T-helper 1 cell treated with Interleukin-12 subunit alpha and Interleukin-12 subunit beta and Interleukin-4 antibody, amounts not matched to agents 30 μg/mL and 1 μg/mL, for 36 hours (primary cell): ENCODE measurements at regions not wholly inside any gene's neighbourhood (a gene's known extent, or its start where the extent isn't known, plus 50 kb on each side); places are given as distances from the start of the nearest gene placed in this dataset.

ENCODE experiments used
- H3K27ac Mint-ChIP-seq: one replicate; pipeline ENCODE4 v1.8.0; 2021; ENCODE audit warnings: mild to moderate bottlenecking, mixed read lengths
- H3K27me3 Mint-ChIP-seq: one replicate; pipeline ENCODE4 v1.8.0; 2021; ENCODE audit warnings: low read depth, mixed read lengths
- H3K36me3 Mint-ChIP-seq: one replicate; pipeline ENCODE4 v1.8.0; 2021; ENCODE audit warnings: low read depth, mixed read lengths
- H3K4me1 Mint-ChIP-seq: one replicate; pipeline ENCODE4 v1.8.0; 2021; ENCODE audit warnings: low read depth, mixed read lengths
- H3K4me3 Mint-ChIP-seq: one replicate; pipeline ENCODE4 v1.8.0; 2021; ENCODE audit warnings: mild to moderate bottlenecking, moderate library complexity, mixed read lengths
- H3K9me3 Mint-ChIP-seq: one replicate; pipeline ENCODE4 v1.8.0; 2021; ENCODE audit warnings: mixed read lengths

GRCh38 chr5:68088302-68088701 lies 127.3 kb upstream of the PIK3R1 start:
- H3K36me3 Mint-ChIP-seq: no peaks in the 10 kb centered on the region
- H3K4me3 Mint-ChIP-seq: no peak overlapping the region
- peaks cover 4% of the 10 kb centered on the region for H3K9me3 Mint-ChIP-seq
- H3K27me3 Mint-ChIP-seq: no peaks in the 10 kb centered on the region
- H3K27ac Mint-ChIP-seq: no peak overlapping the region
- no peaks in the 10 kb centered on the region for H3K4me1 Mint-ChIP-seq

DNA sequence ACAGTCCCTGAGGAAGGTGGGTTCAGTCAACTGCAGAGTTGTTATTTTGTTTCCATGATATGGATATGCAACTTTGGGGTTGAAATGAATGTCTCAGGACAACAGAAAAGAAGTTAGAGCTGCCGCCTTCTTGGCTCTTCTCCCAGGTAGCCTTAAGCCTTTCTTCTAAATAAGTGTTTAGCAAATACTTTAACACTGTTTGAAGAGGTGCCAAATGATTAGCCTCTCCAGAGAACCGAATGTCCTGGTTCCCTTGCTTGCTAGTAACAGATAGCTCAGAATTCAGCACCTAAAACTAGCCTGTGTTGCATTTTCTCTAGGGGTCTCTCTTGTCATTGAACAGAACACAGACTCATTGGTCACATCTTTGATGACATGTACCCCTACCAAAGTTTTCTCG lies 127.7 kb upstream of the PIK3R1 start:
- Mint-ChIP-seq H3K27ac (no peak overlapping the region), H3K9me3 (peaks cover 4% of the 10 kb centered on the region), H3K27me3 (no peaks in the 10 kb centered on the region), H3K4me3 (no peak overlapping the region), H3K36me3 (no peaks in the 10 kb centered on the region), H3K4me1 (no peaks in the 10 kb centered on the region)

- no peaks in the 10 kb centered on the region for H3K4me1 Mint-ChIP-seq
- H3K4me3 Mint-ChIP-seq: no peak overlapping the region
- H3K27me3 Mint-ChIP-seq: no peaks in the 10 kb centered on the region
- no peak overlapping the region for H3K27ac Mint-ChIP-seq
- no peaks in the 10 kb centered on the region for H3K36me3 Mint-ChIP-seq
- H3K9me3 Mint-ChIP-seq: peaks cover 4% of the 10 kb centered on the region
Measured at GRCh38 chr5:68086857-68087256, 128.7 kb upstream of the PIK3R1 start.

- Mint-ChIP-seq H3K4me1 (no peaks in the 10 kb centered on the region), H3K27ac (no peak overlapping the region), H3K4me3 (no peak overlapping the region), H3K36me3 (no peaks in the 10 kb centered on the region), H3K9me3 (peaks cover 4% of the 10 kb centered on the region), H3K27me3 (no peaks in the 10 kb centered on the region)
Measured at GRCh38 chr5:68086439-68086838, 129.1 kb upstream of the PIK3R1 start.

- Mint-ChIP-seq H3K36me3 (no peaks in the 10 kb centered on the region), H3K27ac (no peak overlapping the region), H3K9me3 (no peaks in the 10 kb centered on the region), H3K4me3 (no peak overlapping the region), H3K27me3 (no peaks in the 10 kb centered on the region), H3K4me1 (no peaks in the 10 kb centered on the region)
Measured at GRCh38 chr5:68084396-68084795, 131.2 kb upstream of the PIK3R1 start.

DNA sequence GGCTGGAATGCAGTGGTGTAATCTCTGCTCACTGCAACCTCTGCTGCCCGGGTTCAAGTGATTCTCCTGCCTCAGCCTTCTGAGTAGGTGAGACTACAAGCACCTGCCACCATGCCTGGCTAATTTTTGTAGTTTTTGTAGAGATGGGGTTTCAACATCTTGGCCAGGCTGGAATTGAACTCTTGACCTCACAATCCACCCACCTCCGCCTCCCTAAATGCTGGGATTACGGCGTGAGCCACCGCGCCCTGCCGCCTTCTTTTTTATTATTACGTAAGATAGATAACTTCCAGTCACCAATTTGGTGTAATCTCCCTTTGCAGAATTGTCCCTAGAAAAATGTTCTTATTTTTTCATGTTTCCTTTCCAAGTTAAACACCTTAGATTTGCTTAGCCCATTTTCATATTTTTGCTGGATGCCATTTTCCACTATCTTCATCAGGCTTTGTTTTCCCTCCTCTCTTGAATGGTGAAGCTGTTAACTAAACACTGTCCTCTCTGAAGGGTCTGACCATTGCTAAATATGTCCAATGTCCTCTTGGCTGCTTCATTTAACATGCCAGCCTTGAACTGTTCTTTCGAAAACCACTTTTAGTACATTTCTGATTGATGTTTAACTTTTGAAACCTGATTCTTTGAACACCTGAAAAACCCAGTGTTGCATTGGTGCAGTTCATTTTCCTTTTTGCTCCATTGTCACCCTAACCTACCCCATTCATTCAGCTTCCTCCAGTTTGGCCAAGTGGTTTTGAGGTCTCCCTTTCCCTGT lies 135.1 kb upstream of the PIK3R1 start:
- Mint-ChIP-seq H3K27ac (no peak overlapping the region), H3K4me3 (no peak overlapping the region), H3K36me3 (no peaks in the 10 kb centered on the region), H3K27me3 (no peaks in the 10 kb centered on the region), H3K9me3 (no peaks in the 10 kb centered on the region), H3K4me1 (no peaks in the 10 kb centered on the region)

DNA sequence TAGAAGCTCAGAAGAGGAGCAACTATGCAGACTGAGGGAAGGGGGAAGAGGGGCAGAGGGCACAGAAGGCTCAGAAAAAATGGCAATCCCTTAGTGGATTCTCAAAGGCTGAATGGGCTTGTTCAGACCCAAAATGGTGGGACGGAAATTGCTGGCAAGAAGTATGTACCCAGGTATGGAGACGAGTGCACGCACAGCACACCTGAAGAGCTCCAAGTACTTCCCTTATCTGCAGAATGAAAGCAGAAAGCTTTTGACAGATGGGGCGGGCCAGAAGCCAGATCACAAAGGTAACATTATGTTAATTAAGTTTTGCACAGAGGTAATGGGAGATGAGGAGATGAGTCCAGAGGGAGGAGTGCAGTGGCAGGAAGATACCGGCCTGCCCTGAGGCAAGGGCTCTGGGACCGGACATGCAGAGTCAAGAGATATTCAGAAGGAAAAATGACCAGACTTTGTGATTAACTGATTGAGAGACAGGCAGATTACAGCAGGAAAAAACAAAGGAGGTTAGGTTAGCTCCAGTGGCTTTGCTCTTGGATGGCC lies 138.1 kb upstream of the PIK3R1 start:
- Mint-ChIP-seq H3K27me3 (no peaks in the 10 kb centered on the region), H3K4me3 (no peak overlapping the region), H3K9me3 (no peaks in the 10 kb centered on the region), H3K4me1 (no peaks in the 10 kb centered on the region), H3K36me3 (no peaks in the 10 kb centered on the region), H3K27ac (no peak overlapping the region)

DNA sequence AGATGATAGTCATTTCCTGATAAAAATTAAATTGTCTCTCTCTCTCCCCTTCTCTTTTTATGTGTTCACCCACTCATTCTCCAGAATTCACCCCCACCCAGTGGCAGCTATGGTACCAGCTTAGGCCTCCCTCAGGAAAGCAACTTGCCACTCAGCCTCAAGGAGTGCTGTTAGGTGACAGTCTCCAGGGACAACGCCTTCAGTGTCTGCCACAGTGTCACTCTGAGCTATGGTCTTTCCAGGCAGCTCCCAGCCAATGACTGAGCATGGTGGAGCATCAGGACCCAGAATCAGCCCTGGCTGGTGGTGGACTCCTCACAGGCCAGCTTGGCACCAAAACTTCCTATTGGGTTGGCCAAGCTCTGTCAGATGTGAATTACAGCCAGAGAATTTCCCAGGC lies 140.9 kb upstream of the PIK3R1 start:
- H3K9me3 Mint-ChIP-seq: peaks cover 3% of the 10 kb centered on the region
- H3K4me1 Mint-ChIP-seq: no peaks in the 10 kb centered on the region
- no peak overlapping the region for H3K27ac Mint-ChIP-seq
- H3K27me3 Mint-ChIP-seq: no peaks in the 10 kb centered on the region
- H3K4me3 Mint-ChIP-seq: no peak overlapping the region
- H3K36me3 Mint-ChIP-seq: no peaks in the 10 kb centered on the region

- Mint-ChIP-seq H3K4me1 (no peaks in the 10 kb centered on the region), H3K36me3 (no peaks in the 10 kb centered on the region), H3K9me3 (peaks cover 3% of the 10 kb centered on the region), H3K27ac (no peak overlapping the region), H3K4me3 (no peak overlapping the region), H3K27me3 (no peaks in the 10 kb centered on the region)
Measured at GRCh38 chr5:68074048-68074632, 141.4 kb upstream of the PIK3R1 start.

DNA sequence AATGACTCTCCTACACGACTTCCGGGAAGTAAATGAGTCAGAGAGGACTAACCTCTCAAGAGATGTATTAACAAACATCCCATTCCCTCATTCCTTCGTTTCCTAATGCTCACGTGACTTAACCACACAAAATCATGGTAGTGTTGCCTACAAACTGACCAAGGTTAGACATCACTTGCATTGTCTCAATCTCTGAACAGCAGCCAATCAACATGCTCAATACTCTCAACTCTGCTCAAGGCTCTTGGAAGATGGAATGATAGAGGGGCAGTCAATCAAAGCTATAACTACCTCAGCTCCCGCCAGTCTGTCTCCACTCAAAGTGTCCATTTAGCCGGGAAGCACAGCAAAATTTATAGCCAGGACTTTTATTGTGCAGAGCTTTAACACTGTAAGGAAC lies 143.8 kb upstream of the PIK3R1 start:
- Mint-ChIP-seq H3K27me3 (no peaks in the 10 kb centered on the region), H3K27ac (no peak overlapping the region), H3K4me1 (no peaks in the 10 kb centered on the region), H3K9me3 (peaks cover 3% of the 10 kb centered on the region), H3K36me3 (no peaks in the 10 kb centered on the region), H3K4me3 (no peak overlapping the region)

GRCh38 chr5:68071282-68071632 lies 144.3 kb upstream of the PIK3R1 start:
- H3K27ac Mint-ChIP-seq: no peak overlapping the region
- H3K4me1 Mint-ChIP-seq: no peaks in the 10 kb centered on the region
- H3K4me3 Mint-ChIP-seq: no peak overlapping the region
- H3K9me3 Mint-ChIP-seq: peaks cover 3% of the 10 kb centered on the region
- H3K27me3 Mint-ChIP-seq: no peaks in the 10 kb centered on the region
- no peaks in the 10 kb centered on the region for H3K36me3 Mint-ChIP-seq

- H3K4me1 Mint-ChIP-seq: no peaks in the 10 kb centered on the region
- no peak overlapping the region for H3K27ac Mint-ChIP-seq
- H3K9me3 Mint-ChIP-seq: peaks cover 3% of the 10 kb centered on the region
- H3K4me3 Mint-ChIP-seq: no peak overlapping the region
- H3K36me3 Mint-ChIP-seq: no peaks in the 10 kb centered on the region
- no peaks in the 10 kb centered on the region for H3K27me3 Mint-ChIP-seq
Measured at GRCh38 chr5:68070591-68071281, 144.8 kb upstream of the PIK3R1 start.

GRCh38 chr5:68067976-68068603 lies 147.5 kb upstream of the PIK3R1 start:
- H3K4me1 Mint-ChIP-seq: no peaks in the 10 kb centered on the region
- H3K9me3 Mint-ChIP-seq: peaks cover 3% of the 10 kb centered on the region

DNA sequence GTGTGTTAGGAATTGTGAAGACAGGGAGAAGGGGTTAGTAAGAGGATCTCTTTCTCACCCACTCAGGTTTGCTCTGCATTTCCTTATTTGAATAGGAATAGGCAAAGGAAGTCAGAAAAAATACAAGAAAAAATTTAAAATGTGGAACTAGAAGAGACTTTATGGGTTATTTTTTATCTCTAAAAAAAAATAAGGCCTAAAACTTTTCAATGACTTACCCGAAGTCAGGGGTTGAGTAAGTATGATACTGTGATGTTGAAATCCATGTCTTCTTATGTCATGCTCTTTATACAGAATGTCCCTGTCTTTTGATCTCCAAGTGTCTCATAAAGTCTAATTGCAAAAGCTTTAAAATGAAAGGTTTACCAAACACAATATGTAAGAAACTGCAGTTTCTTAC lies 148.3 kb upstream of the PIK3R1 start:
- no peak overlapping the region for H3K27ac Mint-ChIP-seq

More at GRCh38 chr5:68067976-68068603, 147.5 kb upstream of the PIK3R1 start:
- Mint-ChIP-seq H3K4me3 (no peak overlapping the region), H3K27ac (no peak overlapping the region), H3K27me3 (no peaks in the 10 kb centered on the region), H3K36me3 (no peaks in the 10 kb centered on the region)

More for the DNA sequence above, 148.3 kb upstream of the PIK3R1 start:
- H3K27me3 Mint-ChIP-seq: no peaks in the 10 kb centered on the region
- H3K4me1 Mint-ChIP-seq: no peaks in the 10 kb centered on the region
- no peaks in the 10 kb centered on the region for H3K36me3 Mint-ChIP-seq
- peaks cover 3% of the 10 kb centered on the region for H3K9me3 Mint-ChIP-seq
- H3K4me3 Mint-ChIP-seq: no peak overlapping the region
